Kidney glomerular epithelial cell (primary cell): ENCODE measurements at regions not wholly inside any gene's neighbourhood (a gene's known extent, or its start where the extent isn't known, plus 50 kb on each side); places are given as distances from the start of the nearest gene placed in this dataset.

Experiments
- DNase-seq: peaks from one replicate; lab custom pipeline; 2025; lab: John Stamatoyannopoulos, UW

- no peak for DNase-seq
Observed at GRCh38 chr21:41651830-41652229, 115.0 kb downstream of the RIPK4 start.

- DNase-seq = no peak
Observed at GRCh38 chr21:41651406-41651805, 115.4 kb downstream of the RIPK4 start.

GRCh38 chr21:41650526-41651145 is 116.2 kb downstream of the RIPK4 start:
- DNase-seq = no peak

- DNase-seq = no peak
Observed at GRCh38 chr21:41648591-41649031, 118.2 kb downstream of the RIPK4 start.

GRCh38 chr21:41647806-41648561 is 118.9 kb downstream of the RIPK4 start:
- DNase-seq = no peak

GRCh38 chr21:41643246-41643966 is 123.4 kb downstream of the RIPK4 start:
- no peak for DNase-seq

- DNase-seq = peak; percentile 32
Observed at GRCh38 chr21:41641821-41642701, 124.8 kb downstream of the RIPK4 start.

GRCh38 chr21:41641510-41641815 is 125.4 kb downstream of the RIPK4 start:
- DNase-seq = no peak

GRCh38 chr21:41640748-41641509 is 125.9 kb downstream of the RIPK4 start:
- DNase-seq = no peak

GRCh38 chr21:41639766-41640165 is 127.1 kb downstream of the RIPK4 start:
- no peak for DNase-seq

GRCh38 chr21:41639336-41639735 is 127.5 kb downstream of the RIPK4 start:
- DNase-seq = no peak

- DNase-seq = no peak
Observed at GRCh38 chr21:41638201-41638790, 128.6 kb downstream of the RIPK4 start.

- no peak for DNase-seq
Observed at GRCh38 chr21:41636636-41637630, 129.0 kb upstream of the TMPRSS2 start.

GRCh38 chr21:41635874-41636273 is 127.9 kb upstream of the TMPRSS2 start:
- no peak for DNase-seq

- no peak for DNase-seq
Observed at GRCh38 chr21:41634858-41635257, 126.9 kb upstream of the TMPRSS2 start.

GRCh38 chr21:41634211-41634694 is 126.3 kb upstream of the TMPRSS2 start:
- no peak for DNase-seq

GRCh38 chr21:41633627-41634026 is 125.7 kb upstream of the TMPRSS2 start:
- no peak for DNase-seq

- no peak for DNase-seq
Observed at GRCh38 chr21:41632748-41633475, 125.0 kb upstream of the TMPRSS2 start.
